NCI-H82 treated with DMSO at 0.1 percent for 48 hours (cell line): ENCODE measurements at regions not wholly inside any gene's neighbourhood (a gene's known extent, or its start where the extent isn't known, plus 50 kb on each side); places are given as distances from the start of the nearest gene placed in this dataset.

Experiments
- DNase-seq: peaks from one replicate; lab custom pipeline; 2025; ENCODE audit not compliant: unreplicated experiment; lab: John Stamatoyannopoulos, UW

DNA sequence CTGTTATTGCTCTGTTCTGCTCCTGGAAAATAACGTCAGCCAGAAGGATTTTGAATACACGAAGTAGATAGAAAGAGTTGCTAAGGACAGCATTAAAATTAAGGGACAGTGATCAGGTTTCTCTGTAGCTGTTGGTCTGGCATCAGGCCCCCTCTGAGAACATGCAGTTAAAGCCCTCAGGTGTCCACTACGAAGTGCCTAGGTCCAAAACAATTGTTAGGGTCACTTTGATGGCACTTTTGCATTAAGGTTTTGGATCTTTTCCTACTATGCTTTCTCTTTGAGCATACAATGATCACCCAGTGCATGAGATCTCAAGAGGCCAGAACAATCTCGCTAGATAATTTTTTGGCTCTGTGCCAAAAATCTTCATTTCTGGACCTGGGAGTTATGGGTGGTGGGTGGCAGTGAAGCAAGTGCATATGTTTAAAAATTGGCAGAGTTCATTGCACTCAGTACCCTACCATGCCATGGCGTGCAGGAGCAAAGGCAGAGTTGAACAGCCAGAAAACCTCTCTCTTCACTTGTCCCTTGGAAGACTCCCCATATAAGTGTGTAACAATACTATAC is 797.6 kb downstream of the ROBO2 start:
- DNase-seq, result no peak

DNA sequence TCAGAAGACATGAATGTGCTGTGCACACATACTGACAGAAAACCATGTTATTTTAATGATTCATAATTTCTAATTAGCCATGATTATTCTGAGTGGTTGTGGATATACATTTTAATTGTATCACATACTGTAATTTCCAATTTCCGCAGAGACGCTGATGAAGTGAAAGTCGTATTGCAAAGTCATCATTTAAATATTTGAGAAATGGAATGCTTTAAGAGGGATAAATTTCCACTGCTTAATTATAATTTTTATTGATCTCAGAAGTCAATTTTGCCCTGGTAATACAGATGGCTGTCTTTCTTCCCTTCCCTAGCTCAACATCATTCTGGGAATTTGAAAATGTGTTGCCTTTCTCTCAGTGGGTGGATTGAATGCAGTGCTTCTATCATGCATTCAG is 819.3 kb downstream of the ROBO2 start:
- no peak for DNase-seq

DNA sequence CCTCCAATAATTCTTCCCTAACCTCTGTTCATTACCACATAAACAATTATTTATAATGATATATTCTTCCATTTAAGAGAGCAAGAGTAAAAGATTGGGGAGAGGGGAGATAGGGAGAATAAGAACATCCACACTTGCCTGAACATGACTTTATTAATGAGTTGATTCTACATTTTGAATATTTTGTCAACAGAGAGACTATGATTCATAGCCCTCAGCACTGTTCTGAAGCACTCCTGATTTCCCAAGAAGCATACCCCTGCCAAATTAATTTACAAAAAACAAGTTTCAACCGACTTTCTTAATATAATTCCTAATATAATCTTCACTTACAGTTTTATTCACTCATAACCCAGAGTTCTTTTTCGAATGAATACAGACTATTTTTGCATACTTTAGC is 828.8 kb downstream of the ROBO2 start:
- DNase-seq, result no peak

DNA sequence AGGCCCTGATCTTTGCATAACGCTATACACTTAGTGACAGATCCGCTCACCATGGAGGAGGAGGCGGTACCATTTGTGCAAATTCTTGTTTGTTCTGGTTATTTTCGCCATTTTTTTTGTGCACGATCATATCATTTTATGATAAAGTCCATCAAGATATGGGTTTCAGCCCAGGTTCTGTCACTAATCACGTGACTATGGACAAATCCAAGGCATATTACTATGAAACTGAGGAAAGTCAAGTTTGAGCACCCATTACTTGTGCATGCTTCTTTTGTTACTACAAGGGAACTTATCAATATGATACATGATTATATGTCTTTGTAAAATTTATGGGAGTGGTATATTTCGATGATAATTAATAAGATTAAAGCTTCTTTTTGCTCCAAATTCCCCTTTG is 829.5 kb downstream of the ROBO2 start:
- no peak for DNase-seq

DNA sequence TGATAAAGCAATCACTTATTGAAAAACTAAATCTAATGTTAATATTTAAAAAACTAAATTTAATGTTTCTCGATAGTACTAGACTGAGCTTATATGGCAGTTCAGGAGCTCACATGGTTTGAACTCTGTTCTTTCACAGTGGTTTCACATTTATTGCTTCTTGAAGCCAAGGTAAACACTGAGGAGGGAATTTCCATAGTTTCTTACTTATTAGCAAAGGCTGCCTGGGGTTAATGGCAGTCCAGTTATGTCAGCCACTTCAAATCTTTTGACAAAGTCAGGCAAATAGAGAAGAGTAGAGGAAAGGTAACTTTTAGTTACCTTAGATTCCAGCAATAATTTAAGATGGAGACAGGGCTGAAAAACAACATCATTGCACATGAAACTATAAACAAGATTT is 831.5 kb downstream of the ROBO2 start:
- DNase-seq, result no peak

DNA sequence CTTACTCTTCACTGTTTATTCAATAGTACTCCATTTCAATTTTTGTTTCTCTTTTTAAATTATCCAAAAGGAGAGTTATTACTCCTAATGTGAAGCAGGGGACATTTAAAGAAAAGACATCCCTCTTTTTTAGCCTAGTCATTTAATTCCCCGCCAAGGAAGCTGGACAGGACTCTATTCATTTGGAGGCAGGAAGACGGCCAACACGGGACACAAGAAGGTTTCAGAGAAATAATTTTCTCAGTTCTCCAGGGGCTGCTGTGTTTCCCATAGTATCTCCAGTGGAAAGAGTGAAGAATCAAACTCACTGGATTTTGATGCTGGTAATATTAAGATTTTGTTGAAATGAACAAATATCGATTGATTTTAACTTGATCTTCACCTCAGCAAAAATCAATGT is 833.7 kb downstream of the ROBO2 start:
- no peak for DNase-seq

DNA sequence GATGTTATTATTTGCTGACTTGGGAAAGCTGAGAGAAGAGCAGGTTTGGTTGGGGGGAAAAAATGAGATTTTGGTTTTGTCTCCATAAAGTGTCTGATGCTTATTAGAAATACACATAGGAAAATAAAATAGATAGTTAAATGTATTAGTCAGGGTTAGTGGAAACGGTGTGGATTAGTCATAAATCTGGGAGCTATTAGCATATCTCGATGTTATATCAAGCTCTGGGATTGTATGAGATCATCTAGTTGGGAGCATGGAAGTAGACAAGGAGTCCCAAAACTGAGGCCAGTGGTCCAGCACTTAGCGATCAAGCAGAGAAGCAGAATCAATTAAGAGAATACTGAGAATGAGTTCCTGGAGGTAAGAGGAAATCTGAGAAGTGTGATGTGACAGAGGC is 845.5 kb downstream of the ROBO2 start:
- DNase-seq, result no peak

DNA sequence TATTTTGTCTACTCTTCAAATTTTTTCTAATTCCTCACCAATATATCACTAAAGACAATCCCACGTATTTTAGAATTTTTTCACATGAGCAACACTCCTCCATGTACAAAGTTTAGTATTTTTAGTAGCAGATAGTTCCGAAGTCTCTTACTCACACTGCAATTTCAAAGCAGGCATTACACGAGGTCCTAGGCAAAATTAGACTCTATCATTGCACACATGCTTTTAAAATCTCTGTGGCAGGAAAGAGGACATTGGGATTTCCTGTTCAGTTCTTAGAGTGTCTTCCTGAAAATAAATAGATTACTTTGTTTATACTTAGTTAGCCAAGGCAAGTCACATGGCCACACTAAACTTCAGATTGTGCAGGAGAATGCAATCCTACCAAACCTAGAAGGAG is 847.7 kb downstream of the ROBO2 start:
- DNase-seq, result no peak

DNA sequence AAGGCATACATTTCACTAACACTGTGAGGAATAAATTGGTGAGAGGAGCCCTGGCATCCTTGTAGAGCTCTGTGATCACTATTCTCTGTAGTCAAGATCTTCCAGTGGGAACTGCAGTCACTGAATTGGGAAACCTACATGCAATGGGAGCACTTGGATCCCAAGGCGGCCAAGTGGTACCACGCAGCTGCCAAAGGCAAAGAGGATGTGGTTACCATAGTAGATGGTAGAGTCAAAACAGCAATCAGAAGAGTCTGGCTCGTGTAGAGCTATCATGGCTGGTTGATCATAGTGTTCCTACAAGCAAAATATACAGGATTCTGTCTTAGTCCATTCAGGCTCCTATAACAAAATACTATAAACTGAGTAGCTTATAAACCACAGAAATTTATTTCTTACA is 849.7 kb downstream of the ROBO2 start:
- no peak for DNase-seq

DNA sequence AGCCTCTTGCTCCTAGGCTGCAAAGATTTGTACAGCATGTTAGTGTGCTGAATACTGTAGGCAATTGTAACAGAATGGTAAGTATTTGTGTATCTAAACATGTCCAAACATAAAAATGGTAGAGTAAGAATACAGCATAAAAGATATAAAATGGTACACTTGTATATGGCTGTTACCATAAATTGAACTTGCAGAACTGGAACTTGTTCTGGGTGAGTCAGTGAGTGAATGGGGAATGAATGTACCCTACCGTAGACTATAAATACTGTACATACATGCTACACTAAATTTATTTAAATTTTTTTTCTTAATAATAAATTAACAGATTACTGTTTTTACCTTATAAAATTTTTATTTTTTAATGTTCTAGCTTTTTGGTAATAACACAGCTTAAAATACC is 858.7 kb downstream of the ROBO2 start:
- DNase-seq, result no peak

DNA sequence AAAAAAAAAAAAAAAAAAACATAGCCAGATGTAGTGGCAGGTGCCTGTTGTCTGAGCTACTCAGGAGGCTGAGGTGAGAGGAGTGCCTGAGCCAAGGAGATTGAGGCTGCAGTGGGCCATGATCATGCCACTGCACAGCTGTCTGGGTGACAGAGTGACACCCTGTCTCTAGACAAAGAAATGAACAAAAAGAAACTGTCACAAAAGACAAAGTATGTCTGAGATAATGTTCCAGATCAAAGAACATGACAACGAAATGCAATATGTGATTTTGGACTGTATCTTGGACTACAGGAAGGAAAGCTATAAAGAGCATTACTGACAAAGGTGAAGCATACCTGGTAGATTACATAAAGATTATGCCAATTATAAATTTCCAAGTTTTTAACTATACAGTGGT is 862.8 kb downstream of the ROBO2 start:
- no peak for DNase-seq

DNA sequence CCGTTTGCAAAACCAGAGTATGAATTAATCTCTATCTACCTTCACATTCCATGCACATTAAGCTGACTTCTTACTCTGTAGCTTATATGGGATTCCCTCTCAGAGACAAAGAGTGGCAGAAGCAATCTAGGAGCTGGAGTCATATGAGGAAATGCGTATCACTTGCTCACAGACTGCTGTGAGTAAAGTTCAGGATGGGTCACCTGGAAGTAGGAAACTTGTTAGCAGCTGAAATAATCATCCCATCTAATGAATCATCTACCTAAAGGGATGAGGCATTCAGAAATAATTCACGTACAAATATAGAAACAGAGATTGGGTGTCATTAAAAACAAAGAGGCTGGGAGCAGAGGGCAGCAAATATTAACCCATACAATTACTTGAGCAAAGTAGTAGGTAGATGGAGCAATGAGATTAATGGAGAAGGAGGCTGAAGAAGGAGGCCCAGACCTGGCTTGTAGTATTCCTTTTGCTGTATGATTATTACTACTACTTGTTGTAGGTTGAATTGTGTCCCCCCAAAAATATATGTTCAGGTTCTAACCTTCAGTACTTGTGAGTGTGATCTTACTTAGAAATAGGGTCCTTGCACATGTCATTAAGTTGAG is 866.3 kb downstream of the ROBO2 start:
- DNase-seq, result no peak

DNA sequence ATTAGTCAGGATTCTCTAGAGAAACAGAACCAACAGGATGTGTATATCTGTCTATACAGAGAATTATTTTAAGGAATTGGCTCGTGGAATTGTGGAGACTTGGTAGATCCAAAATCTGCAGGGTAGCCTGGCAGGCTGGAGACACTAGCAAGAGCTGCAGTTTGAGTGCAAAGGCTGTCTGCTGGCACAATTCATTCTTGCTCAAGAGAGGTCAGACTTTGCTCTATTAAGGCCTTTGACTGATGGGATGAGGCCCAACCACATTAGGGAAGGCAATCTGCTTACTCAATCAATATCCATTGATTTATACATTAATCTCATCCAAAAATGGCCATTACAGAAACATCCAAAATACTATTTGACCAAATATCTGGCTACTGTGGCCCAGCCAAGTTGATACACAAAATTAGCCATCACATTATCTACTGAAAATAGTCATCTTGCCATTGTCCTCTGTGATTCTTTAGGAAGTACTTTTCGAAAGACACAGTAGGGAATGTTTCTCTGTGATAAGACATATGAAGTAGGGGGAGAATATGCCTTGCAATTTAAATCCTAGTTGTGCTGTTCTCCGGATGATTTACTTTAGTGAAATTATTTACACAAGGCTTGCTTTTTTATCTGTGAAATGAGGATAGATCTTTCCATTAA is 873.8 kb downstream of the ROBO2 start:
- DNase-seq, result no peak

DNA sequence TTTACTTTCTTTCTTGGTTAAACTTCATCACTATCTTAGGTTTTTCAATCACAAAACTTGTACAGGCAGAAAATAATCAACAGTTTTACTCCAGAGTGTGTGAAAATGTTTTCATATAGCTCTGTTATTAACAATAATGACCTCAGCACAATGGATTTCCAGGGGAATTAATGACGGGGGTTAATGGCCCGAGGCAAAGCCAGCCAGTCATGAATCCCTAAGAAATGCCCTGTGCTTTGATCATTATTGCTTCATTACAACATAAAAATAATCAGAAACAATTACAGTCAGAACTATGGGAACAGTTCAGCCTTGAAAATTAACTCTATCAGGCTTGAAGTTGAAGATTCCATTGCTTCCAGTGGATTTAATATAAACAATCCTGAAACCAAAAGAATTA is 875.4 kb downstream of the ROBO2 start:
- no peak for DNase-seq

DNA sequence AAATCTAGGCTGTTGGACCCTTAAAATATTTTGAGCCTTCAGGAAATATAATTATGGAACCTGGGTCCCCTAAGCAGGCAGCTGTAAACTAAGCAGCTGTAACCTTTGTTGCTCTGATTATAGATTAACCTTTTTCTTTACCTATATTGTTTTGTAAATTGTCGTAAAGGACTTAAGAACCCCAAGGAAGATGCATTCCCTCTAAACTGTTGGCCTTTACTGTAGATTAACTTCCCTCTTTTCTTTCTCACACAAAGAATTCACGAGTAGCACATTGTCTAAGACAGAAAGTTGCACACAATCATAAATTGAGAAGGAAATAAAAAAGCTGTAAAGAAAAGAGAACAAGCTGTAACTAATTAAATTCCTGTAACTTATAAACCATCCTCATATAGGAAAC is 877.3 kb downstream of the ROBO2 start:
- no peak for DNase-seq

DNA sequence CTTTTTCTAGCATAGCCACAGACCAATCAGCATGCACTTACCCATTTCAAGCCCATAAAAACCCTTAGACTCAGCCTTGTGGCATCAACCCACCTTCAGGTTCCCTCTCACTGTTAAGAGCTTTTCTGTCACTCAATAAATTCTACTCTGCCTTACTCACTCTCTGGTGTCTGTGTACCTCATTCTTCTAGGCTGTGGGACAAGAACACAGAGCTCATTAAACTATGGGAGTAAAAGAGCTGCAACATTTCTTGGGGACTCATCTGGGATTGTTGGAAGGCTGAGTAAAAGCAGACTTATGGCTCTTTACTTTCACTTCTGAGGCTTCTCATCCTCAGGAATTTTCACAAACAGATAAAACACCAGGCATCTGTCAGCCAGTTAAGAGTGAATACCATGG is 879.3 kb downstream of the ROBO2 start:
- DNase-seq, result no peak

DNA sequence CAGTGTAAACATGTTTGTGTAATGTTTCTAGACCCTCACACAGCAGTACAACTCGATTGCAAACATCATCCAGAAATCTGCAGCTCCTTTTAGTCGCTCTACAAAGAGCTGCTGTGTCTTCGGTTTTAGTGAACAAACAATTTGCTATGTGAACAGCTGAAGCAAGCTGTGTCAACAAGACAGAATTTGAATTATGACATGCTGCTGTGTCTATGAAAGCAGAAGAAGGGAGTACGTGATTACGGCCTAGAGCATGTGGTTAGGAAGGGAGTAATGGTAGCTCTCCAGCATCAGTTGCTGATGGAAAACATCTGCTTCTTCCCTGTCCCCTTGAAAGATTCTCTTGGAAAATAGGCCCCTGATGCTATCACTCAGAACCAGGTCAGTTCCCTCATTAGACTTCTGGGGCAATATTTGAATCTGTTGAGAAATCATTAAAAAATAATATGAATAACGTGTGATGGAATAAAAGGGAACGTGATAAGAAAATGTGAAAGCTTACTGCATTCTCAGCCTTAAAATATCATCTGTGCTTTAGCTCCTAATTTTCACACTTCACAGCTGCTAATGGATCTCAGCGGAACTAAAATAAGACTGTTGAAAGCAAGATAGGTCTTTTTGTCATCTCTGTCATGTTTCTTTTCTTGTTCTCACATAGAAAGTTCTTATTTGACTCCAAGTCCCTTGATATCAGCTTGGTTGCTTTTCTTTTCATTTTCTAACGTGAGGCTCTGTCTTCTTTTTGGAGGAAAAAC is 891.5 kb downstream of the ROBO2 start:
- no peak for DNase-seq

DNA sequence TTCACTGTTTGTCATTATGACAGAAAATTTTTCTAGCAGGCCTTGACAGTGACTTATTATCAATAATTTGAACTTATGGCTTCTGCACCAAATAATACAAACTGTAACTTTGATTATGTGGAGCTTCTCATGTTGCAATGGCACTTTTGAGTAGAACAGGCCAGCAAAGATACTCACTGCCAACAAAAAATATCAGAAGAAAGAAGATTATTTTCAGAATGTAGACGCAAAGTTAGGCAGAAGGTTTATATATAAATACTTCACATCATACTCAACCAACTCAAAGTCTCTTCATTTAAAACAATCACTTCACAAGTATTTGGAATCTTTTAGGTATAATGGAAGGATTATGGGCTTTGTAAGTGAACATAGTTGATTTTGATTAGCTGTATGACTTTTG is 893.0 kb downstream of the ROBO2 start:
- DNase-seq, result no peak

DNA sequence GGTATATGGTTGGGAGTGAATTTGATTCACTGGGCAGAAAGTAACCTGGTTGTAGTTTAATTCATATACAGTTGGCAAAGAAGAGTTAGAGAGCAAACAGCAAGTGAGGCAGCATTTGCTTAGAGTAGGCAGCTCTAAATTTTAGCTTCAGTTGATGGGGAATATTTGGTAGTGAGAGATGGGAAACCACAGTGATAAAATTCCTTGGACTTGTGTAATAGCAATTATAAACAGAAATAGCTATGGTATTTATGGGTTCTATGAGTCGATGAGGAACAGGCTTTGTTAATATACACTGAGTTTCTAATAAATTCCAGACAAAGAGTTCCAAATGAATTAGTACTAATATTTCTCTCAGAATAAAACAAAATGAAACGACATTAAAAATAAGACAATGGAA is 894.0 kb downstream of the ROBO2 start:
- no peak for DNase-seq

DNA sequence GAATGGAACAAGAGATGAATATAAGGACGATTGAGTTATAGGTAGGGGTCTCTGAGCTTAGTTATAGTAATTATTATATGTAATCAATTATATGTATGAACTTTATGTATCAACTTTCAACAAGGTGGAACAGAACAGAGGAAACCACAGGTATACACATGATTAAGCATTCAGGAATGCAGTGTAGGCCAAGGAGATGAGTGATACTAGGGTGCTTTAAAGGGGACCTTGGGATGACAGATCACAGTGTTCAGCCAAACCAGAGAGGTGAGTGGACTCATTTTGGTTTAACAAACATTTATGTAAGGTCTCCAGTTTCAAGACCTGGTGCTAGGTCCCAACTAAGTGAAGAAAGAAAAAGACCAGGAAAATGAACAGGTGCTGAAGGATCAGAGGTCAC is 895.5 kb downstream of the ROBO2 start:
- DNase-seq, result no peak

DNA sequence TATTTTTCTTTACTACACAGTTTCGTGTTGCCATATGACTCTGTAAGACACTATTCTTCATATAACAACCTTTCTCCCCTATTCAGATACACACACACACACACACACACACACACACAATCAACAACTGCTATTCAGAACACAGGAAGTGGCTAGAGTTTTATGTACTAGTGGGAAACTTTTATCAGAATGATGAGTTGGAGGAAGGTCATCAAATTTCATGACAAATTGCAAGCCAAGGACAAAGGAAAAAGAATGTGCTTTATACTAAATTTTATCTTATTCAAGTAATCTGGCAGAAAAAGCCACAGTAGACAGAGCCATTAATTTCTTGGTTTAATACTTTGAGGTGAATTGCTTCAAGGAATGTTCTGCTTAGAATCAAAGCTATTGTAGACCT is 899.8 kb downstream of the ROBO2 start:
- DNase-seq, result no peak

DNA sequence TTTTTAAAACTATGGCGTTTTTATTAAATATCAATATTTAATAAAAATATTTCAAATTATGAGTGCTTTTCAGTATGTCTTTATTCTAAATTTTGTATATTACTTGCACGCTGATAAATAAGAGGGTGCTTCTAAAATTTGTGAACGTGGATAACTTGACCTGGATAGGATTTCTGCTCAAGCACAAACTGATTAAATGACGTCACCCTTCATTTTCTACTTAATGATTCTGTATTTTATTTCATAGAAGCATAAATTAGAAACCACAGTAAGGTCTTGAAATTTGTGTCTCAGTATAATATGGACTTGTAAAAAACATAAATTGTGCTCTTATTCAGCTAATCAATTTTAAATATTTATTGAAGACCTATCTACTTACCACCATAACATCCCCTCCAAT is 903.7 kb downstream of the ROBO2 start:
- no peak for DNase-seq
